Fibroblast of skin of right biceps (primary cell): ENCODE measurements at regions not wholly inside any gene's neighbourhood (a gene's known extent, or its start where the extent isn't known, plus 50 kb on each side); places are given as distances from the start of the nearest gene placed in this dataset.

ENCODE experiments used
- DNase-seq: peaks from one replicate; pipeline ENCODE4 v3.0.0-alpha.2; 2013

GRCh38 chr4:165724786-165725185 is 148.3 kb upstream of the TLL1 start:
- peak; percentile 15 for DNase-seq

DNA sequence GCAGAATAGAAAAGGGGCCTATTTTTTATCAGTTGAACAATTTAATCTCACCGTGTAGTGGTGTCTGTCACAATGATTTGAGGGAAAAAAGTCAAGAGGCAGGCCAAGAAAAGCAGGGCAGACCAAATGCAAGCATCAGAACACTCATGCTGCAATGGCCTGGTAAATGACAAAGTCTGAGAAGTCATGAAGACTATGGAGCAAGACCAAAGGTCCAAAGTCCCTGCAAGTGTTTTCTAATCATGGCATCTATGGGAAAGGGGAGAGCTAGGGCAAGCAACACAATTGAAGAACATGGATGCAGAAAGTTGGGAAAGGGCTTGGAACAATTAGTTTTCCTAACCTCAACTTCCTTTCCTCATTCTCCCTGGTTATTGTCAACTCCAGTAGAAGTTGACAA is 147.7 kb upstream of the TLL1 start:
- DNase-seq: no peak

DNA sequence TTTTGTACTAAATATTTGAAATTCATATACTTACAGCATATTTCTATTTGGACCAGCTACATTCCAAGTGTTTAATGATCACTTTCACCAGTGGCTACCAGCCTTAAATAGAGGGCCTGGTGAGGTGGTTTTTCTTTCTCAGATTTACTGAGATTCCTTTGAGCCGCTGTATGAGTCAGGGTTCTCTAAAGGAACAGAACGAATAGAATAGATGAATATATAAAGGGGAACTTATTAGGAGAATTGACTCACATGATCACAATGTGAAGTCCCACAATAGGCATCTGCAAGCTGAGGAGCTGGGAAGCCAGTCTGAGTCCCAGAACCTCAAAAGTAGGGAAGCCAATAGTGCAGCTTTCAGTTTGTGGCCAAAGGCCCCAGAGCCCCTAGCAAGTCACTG is 146.2 kb upstream of the TLL1 start:
- peak; percentile 44 for DNase-seq

DNA sequence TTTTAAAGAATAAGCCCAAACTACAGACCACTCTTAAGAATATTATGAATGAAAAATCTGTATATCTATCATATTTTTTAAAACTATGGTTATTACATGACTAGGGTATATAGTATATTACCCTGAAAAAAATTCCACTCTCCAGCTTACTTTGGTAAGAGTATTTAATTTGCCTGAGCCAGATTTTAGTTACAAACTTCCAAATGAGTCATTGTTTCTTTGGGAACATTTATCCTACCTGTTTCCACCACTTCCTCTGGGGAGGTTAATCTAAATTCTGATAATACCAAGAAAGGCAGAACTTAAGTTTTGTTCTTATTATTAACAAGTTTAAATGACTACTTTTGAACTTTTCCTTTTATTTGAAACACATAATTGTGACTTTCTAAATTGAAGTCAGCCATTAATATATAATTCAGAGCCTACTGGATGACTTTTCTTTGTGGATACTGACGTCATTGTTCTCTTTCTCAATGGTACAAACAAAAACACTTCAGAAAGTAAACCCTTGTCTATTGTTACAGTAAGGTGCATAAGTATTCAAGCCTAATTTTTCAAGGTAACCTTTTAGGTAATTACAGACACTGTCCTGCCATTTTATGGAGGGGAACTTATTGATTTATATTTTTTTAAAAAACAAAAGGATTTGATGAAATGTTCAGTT is 135.6 kb upstream of the TLL1 start:
- DNase-seq: no peak

GRCh38 chr4:165738571-165738970 is 134.5 kb upstream of the TLL1 start:
- DNase-seq: no peak

DNA sequence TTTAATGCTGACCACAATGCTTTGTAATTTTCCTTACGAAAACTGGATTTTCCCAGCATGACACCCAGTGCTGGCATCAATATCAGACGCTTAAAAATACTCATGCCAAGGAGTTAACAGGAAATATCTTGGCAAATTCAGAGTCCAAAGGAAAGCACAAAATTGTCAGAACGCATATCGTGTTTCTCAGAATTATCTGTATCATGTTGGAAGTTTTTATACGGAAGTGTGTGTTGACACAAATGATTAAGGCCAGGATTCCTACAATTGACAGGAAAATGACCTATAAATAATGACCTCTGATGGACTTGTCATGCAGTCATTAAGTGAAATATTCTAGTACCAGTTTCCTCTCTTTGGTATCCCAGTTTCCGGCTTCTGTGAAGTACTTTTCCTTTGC is 132.1 kb upstream of the TLL1 start:
- no peak for DNase-seq

DNA sequence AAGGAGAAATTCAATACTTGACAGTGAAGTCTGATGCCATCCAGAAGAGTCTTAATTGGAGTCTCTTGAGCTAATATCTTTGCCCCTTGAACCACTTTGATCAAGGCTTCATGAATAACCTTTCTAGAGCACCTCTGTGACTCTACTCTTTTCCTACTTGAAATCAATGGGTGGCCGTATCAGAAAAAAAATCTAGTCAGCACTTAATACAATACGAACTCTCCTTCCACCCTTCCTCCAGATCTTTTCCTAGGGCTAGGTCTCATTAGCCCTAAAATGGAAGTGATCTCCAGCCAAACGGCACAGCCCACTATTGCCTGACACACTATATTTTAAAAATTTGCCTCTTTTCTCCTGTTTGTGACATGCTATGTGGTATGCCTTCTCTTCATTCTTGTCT is 129.6 kb upstream of the TLL1 start:
- no peak for DNase-seq

DNA sequence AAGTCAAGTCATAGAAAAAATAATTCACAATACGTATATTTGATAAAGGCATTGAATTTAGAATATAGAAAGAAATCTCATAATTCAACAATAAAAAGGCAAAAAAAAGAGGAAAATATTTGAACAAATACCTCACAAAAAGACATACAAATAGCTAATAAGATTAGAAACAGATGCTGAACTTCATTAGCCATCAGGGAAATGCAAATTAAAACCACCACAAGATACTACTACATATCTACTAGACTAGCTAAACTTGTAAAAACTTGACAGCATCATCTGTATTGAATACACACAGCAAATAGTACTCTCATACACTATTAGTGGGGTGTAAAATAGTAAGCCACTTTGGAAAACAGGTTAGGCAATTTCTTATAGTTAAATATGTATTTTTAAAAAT is 128.7 kb upstream of the TLL1 start:
- no peak for DNase-seq

DNA sequence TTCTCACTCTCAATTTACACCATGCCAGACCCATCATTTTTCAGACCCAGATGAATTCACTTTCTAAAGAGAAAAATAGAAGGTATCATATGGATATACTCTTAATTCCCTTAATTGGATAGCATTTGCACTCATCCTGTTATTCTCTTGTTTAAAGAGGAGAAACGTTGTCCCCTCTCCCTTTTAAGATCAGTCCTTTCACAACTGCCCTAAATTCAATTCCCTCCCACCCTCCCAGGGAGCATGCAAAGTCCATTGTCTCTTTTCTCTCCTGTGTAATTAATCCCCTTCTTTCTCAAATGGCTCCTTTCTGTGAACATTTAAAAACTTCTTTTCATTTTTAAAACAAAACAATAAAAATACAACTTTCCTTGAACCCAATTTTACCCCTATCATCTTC is 124.7 kb upstream of the TLL1 start:
- DNase-seq: no peak

DNA sequence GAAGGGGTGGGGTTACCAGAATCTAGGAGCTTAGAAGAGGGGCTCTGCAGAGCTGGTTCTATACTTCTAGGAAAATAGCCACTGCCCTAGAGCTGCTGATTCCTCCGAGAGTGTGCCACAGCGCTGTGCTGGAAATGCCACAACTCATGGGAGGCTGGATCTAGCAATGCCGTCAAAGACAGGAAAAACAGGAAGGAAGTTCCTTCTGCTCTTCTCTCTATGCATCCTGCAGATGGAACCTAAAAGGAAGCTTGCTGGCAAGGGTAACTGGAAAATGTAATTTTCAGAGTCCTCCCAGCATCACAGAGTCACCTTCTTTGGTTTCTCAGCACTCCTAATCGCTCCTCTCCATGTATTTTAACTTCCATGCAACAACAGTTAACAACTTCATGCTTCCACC is 121.2 kb upstream of the TLL1 start:
- DNase-seq: no peak

- DNase-seq: no peak
Observed at GRCh38 chr4:165754664-165755063, 118.4 kb upstream of the TLL1 start.

GRCh38 chr4:165756836-165757235 is 116.2 kb upstream of the TLL1 start:
- DNase-seq: no peak

- DNase-seq: no peak
Observed at GRCh38 chr4:165757451-165757850, 115.6 kb upstream of the TLL1 start.

GRCh38 chr4:165758086-165758485 is 115.0 kb upstream of the TLL1 start:
- DNase-seq: no peak

DNA sequence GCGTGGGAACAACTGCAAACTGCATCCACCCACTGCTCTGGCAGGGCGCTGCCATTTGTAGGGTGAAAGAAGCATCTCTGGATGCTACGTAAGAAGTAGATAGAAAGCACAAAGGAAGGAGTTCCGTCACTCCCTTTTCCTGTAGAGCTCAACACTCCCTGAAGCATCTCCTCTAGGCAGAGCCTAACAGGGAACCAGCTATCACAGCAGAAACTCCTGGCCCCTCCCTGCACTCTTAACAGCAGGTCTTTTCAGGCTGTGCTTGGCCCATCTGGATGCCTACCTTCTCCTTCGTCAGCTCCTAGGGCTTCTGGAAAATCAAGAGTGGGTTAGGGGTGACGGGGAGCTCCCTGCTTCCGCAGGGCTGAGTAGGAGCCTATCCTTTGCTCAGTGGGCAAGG is 112.9 kb upstream of the TLL1 start:
- DNase-seq: no peak

DNA sequence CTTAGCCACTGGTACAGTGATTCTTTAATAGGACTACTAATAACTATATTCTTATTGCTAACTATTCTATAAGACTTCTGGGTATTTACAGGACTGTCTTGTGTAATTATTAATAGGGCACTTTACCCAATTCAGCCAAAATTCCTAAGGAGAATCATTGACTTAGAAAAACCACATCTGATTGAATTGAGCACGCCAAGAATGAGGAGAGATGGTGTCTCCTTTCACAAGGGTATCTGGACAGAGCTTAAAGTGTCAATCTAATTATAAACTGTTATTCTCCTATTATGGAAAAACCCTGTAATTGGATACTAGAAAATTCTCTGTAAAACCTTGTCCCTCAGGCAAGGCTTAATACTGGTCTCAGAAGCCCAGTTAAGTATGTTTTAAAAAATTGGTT is 111.1 kb upstream of the TLL1 start:
- no peak for DNase-seq

- DNase-seq: no peak
Observed at GRCh38 chr4:165763640-165764039, 109.4 kb upstream of the TLL1 start.

GRCh38 chr4:165765053-165765452 is 108.0 kb upstream of the TLL1 start:
- DNase-seq: no peak

DNA sequence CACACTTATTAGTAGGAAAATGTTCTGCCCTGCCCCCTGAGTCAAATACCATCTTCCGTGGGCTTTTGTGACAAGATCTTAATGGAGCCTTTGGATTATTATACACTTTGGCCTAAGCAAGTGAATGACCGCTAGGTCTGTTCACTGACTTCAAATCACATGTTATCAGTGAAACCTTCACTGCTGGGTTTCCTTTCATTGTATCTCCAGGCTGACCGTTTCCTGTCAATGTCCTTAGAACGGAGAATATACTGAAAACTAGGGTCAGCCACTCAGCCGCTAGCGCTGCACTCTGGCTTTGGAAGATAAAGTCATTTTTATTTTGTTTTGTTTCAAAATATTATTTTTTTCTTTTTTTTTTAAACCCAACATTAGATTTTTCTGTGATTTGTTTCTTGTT is 107.0 kb upstream of the TLL1 start:
- no peak for DNase-seq

DNA sequence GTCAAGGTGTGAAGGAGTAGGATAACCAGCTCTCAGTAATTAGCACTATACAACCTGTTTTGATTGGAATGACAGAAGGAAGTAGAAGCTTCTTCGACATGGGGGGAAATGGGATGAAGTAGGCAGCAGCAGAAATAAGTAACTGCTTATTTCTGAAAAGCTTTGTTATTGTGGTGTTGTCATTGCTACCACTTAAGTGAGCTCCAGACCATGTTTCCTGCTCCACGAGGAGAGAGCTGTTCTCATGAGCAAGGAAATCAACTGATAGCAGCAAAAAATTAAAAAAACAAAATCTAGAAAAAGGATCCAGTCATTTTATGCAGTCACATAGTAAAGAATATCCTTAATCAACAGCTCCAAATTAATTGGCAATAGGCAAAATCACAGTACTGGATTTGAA is 106.1 kb upstream of the TLL1 start:
- no peak for DNase-seq

- DNase-seq: no peak
Observed at GRCh38 chr4:165767671-165768070, 105.4 kb upstream of the TLL1 start.

- DNase-seq: no peak
Observed at GRCh38 chr4:165768281-165768680, 104.8 kb upstream of the TLL1 start.

- DNase-seq: no peak
Observed at GRCh38 chr4:165774326-165774725, 98.7 kb upstream of the TLL1 start.

DNA sequence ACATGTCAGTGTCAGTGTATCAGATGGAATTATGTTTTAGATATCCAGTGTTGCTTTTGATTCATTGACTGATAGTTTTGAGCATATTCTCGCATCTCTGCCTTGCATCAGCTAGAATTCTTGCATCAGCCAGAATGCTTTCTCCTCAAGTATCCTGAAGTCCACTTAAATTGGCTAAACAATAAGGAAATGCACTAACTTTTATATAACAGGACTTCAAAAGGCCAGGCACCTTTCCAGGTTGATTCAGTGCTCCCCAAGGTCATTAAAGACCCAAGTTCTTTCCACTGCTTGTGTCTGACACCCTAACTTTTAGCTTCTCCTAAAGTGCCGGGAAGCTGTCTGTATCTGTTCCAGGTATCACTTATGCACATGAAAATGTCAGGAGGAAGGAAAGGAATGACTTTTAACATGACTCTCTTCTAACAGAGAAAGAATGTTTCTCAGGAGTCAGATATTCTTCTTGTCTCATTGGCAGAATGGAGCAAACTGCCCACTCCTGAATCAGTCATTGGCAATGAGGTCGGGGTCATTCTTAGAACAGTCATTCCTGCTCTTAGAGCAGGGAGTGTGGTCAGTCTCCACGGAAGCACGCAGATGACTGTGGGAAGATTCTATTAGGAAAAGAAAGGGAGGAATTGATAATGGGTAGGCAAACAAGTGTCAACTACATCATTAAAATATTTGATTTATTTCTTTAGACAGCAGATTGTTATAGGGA is 92.9 kb upstream of the TLL1 start:
- peak; percentile 17 for DNase-seq

- no peak for DNase-seq
Observed at GRCh38 chr4:165780735-165781134, 92.3 kb upstream of the TLL1 start.
